ENCODE measurements at regions not wholly inside any gene's neighbourhood (a gene's known extent, or its start where the extent isn't known, plus 50 kb on each side); places are given as distances from the start of the nearest gene placed in this dataset.
"Not testable (repeated sequence)": the region's sequence is repeated elsewhere in the genome, so short reads cannot be mapped to it uniquely, and the experiment has no call there.

GRCh38 chr1:102687383-102687782 lies 420.9 kb downstream of the COL11A1 start:
- no peak overlapping the region for H3K4me3 ChIP-seq (ENCODE audit: low read depth, low read length)

GRCh38 chr1:102661481-102661880 lies 446.8 kb downstream of the COL11A1 start:
- H3K4me3 ChIP-seq (ENCODE audit: low read depth, low read length): no peak overlapping the region
- no peak for DNase-seq (ENCODE audit: low read depth)
- TF ChIP-seq MYC (IDR thresholded peaks at IDR 0.05; ENCODE audit: low read depth, low read length) (no peak), MAX (IDR thresholded peaks at IDR 0.05; ENCODE audit: low read depth, low read length) (no peak), POLR2A (IDR thresholded peaks at IDR 0.05; ENCODE audit: extremely low read depth, insufficient read length) (no peak), CTCF (IDR thresholded peaks at IDR 0.05; ENCODE audit: low read depth, low read length) (no peak)

More at GRCh38 chr1:102687383-102687782, 420.9 kb downstream of the COL11A1 start:
- DNase-seq (ENCODE audit: low read depth): no peak
- TF ChIP-seq POLR2A (IDR thresholded peaks at IDR 0.05; ENCODE audit: extremely low read depth, insufficient read length) (no peak), MAX (IDR thresholded peaks at IDR 0.05; ENCODE audit: low read depth, low read length) (no peak), MYC (IDR thresholded peaks at IDR 0.05; ENCODE audit: low read depth, low read length) (no peak), CTCF (IDR thresholded peaks at IDR 0.05; ENCODE audit: low read depth, low read length) (no peak)

- DNase-seq (ENCODE audit: low read depth); H3K4me3 ChIP-seq (ENCODE audit: low read depth, low read length): not testable (repeated sequence)
Measured at GRCh38 chr1:102659876-102660483, 448.3 kb downstream of the COL11A1 start.

GRCh38 chr1:102655034-102655433 lies 453.3 kb downstream of the COL11A1 start:
- no peak overlapping the region for H3K4me3 ChIP-seq (ENCODE audit: low read depth, low read length)
- TF ChIP-seq CTCF (IDR thresholded peaks at IDR 0.05; ENCODE audit: low read depth, low read length): no peak
- TF ChIP-seq MAX (IDR thresholded peaks at IDR 0.05; ENCODE audit: low read depth, low read length): no peak
- no peak for TF ChIP-seq POLR2A (IDR thresholded peaks at IDR 0.05; ENCODE audit: extremely low read depth, insufficient read length)
- TF ChIP-seq MYC (IDR thresholded peaks at IDR 0.05; ENCODE audit: low read depth, low read length): no peak

GRCh38 chr1:102640872-102641271 lies 467.4 kb downstream of the COL11A1 start:
- H3K4me3 ChIP-seq (ENCODE audit: low read depth, low read length): no peak overlapping the region
- TF ChIP-seq POLR2A (IDR thresholded peaks at IDR 0.05; ENCODE audit: extremely low read depth, insufficient read length): no peak
- no peak for TF ChIP-seq CTCF (IDR thresholded peaks at IDR 0.05; ENCODE audit: low read depth, low read length)
- no peak for TF ChIP-seq MAX (IDR thresholded peaks at IDR 0.05; ENCODE audit: low read depth, low read length)
- TF ChIP-seq MYC (IDR thresholded peaks at IDR 0.05; ENCODE audit: low read depth, low read length): no peak
- DNase-seq (ENCODE audit: low read depth): no peak

More at GRCh38 chr1:102655034-102655433, 453.3 kb downstream of the COL11A1 start:
- DNase-seq (ENCODE audit: low read depth): no peak

GRCh38 chr1:102640312-102640711 lies 468.0 kb downstream of the COL11A1 start:
- TF ChIP-seq CTCF (IDR thresholded peaks at IDR 0.05; ENCODE audit: low read depth, low read length): no peak
- no peak for TF ChIP-seq MYC (IDR thresholded peaks at IDR 0.05; ENCODE audit: low read depth, low read length)
- TF ChIP-seq MAX (IDR thresholded peaks at IDR 0.05; ENCODE audit: low read depth, low read length): no peak
- TF ChIP-seq POLR2A (IDR thresholded peaks at IDR 0.05; ENCODE audit: extremely low read depth, insufficient read length): no peak
- H3K4me3 ChIP-seq (ENCODE audit: low read depth, low read length): no peak overlapping the region
- no peak for DNase-seq (ENCODE audit: low read depth)

Measured in NB4 (cell line).